A549 (cell line): ENCODE measurements at regions not wholly inside any gene's neighbourhood (a gene's known extent, or its start where the extent isn't known, plus 50 kb on each side); places are given as distances from the start of the nearest gene placed in this dataset.
"Not testable (repeated sequence)": the region's sequence is repeated elsewhere in the genome, so short reads cannot be mapped to it uniquely, and the experiment has no call there.

Experiments used
- EP300 ChIP-seq, 2 experiments: fragments of >200 bp; sonication (Bioruptor Twin); formaldehyde crosslinking; IDR thresholded peaks; 2 replicates in 1 of 2; 3 replicates in 1 of 2; pipeline ENCODE4 v1.6.1; 2016 to 2017
- KDM1A ChIP-seq: fragments of 200-600 bp; sonication (generic); IDR thresholded peaks from 2 replicates; pipeline ENCODE4 v1.6.1; 2016; ENCODE audit warnings: low read depth, mild to moderate bottlenecking
- POLR2A ChIP-seq: IDR thresholded peaks from 2 replicates; pipeline ENCODE4 v1.6.1; 2012; ENCODE audit warnings: mild to moderate bottlenecking, low read length
- RCOR1 ChIP-seq: fragments of 150-350 bp; IDR thresholded peaks from 2 replicates; pipeline ENCODE4 v1.6.1; 2014; ENCODE audit warnings: antibody characterized with exemption, low read length, low read depth
- TF ChIP-seq, protein P1 (sequence below): fragments of >200 bp; sonication (Bioruptor Twin); formaldehyde crosslinking; IDR thresholded peaks from 3 replicates; pipeline ENCODE4 v1.5.1; 2016

DNA sequence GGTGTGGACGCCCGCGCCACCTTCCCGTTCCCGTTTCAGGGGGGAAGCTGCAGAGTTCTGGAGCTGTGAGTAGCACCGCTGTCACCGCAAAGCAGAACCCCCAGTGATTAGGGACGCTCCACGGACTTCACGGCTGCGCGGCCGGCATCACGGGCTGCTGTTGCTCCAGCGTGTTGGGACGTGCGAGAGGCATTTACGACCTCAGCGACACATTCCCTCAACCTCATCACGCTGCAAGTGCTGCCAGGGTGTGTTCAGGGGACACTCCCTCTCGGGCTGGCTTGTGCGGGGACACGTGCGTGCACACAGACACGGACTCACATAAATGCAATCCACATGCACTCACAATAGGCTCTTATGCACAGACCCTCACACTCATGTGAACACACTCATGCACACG is 187.9 kb downstream of the NPIPB11 start:
- not testable (repeated sequence) for TF ChIP-seq KDM1A; EP300 (IDR thresholded peaks at IDR 0.05); POLR2A; RCOR1
- TF ChIP-seq, protein P1, sequence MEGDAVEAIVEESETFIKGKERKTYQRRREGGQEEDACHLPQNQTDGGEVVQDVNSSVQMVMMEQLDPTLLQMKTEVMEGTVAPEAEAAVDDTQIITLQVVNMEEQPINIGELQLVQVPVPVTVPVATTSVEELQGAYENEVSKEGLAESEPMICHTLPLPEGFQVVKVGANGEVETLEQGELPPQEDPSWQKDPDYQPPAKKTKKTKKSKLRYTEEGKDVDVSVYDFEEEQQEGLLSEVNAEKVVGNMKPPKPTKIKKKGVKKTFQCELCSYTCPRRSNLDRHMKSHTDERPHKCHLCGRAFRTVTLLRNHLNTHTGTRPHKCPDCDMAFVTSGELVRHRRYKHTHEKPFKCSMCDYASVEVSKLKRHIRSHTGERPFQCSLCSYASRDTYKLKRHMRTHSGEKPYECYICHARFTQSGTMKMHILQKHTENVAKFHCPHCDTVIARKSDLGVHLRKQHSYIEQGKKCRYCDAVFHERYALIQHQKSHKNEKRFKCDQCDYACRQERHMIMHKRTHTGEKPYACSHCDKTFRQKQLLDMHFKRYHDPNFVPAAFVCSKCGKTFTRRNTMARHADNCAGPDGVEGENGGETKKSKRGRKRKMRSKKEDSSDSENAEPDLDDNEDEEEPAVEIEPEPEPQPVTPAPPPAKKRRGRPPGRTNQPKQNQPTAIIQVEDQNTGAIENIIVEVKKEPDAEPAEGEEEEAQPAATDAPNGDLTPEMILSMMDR: not testable (repeated sequence)
